Fibroblast of upper back skin (primary cell): ENCODE measurements at regions not wholly inside any gene's neighbourhood (a gene's known extent, or its start where the extent isn't known, plus 50 kb on each side); places are given as distances from the start of the nearest gene placed in this dataset.
"Not testable (repeated sequence)": the region's sequence is repeated elsewhere in the genome, so short reads cannot be mapped to it uniquely, and the experiment has no call there.

Experiments
- DNase-seq: peaks from one replicate; pipeline ENCODE4 v3.0.0-alpha.2; 2013

- no peak for DNase-seq
These were observed 121.6 kb downstream of the AGTR2 start for GRCh38 chrX:116292183-116292582.

DNA sequence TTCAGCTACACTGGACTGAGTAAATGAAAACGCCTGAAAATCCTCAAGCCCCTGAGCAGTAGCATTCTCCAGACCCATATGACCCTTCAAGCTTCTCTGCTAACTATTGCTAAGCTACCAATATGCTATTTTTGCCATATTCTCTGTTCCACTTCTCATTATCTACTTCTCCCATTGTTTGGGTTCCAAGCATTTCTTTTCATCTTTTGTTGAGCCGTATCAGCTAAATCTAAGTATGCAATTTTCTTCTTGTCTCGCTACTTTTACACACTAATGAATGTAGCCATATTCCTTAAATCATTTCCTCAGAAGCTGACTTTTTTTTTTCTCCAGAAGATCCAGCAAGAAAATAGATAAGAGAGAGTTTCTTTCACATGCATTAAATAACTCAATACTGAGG lies 128.4 kb downstream of the AGTR2 start:
- DNase-seq = no peak

DNA sequence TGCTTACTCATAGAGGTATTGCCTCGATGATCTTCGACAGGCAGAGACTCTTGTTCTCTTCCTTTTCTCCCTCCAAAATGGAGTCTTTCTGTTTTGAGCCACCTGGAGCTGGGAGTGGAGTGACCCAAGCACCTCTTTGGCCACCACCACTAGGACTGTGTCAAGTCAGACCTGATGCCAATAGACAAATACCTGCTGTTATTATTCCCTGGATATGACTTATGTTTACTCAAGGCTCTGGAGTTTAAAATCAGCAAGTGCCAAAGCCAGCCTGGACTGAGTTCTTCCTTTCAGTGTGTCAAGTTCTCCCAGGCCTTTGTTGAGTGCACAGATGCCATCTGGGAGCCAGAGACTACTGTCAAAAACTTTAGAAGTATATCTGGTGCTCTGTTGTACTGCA lies 130.2 kb upstream of the SLC6A14 start:
- no peak for DNase-seq

DNA sequence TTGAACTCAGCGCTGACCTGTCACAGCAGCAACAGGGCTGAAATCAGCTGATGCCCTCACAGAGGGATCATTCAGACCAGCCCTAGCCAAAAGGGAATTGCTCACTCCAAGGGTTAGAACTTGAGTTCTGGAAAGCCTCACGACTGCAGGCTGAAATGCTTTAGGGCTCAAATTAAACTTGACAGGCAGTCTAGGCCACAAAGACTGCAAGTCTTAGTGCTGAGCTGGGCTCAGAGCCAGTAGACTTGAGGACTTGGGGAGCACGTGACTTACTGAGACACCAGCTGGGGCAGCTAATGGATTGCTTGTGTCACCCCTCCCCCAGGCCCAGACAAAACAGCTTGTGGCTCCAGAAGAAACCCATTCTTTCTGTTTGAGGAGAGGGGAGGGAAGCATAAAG lies 119.0 kb upstream of the SLC6A14 start:
- DNase-seq = peak; percentile 66

DNA sequence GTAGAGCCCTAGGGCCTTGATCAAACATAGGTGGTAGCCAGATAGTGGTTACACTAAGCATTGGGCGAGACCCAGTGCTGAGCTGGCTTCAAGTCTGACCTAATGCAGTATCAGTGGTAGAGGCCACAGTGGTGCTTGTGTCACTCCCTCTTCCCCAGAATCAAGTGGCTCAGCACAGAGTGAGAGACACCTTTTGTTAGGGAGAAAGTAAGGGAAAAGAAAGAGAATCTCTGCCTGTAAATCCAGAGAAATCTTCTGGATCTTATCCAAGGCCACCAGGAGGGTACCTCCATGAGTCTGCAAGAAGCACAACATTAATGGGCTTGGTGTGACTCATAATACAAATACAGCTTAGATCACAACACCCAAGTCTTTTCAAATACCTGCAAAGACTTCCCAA lies 117.7 kb upstream of the SLC6A14 start:
- DNase-seq = no peak

DNA sequence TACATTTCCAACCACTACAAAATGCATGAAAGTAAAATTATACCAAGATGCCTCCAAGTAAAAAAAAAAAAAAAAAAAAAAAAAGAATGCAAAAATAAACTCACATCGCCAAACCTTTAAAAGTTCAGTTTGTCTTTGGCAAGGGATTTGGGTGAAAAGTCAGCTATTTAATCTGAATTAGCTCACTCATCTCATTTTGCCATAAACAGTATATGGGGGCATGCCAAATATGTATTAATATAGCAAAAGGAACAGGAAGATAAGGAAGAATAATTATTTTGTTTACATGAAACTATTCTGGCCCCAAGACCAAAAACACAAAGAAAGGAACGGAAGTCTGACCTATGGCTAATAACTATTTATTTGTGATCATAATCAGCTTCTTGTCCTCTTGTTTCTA lies 114.7 kb upstream of the SLC6A14 start:
- no peak for DNase-seq

DNA sequence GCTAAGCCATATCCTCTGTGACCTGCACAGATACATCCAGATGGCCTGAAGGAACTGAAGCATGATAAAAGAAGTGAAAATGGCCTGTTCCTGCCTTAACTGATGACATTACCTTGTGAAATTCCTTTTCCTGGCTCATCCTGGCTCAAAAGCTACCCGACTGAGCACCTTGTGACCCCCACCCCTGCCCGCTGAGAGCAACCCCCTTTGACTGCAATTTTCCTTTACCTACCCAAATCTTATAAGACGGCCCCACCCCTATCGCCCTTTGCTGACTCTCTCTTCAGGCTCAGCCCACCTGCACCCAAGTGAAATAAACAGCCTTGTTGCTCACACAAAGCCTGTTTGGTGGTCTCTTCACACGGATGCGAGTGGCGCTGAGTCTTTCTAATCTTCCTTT lies 104.4 kb upstream of the SLC6A14 start:
- not testable (repeated sequence) for DNase-seq

DNA sequence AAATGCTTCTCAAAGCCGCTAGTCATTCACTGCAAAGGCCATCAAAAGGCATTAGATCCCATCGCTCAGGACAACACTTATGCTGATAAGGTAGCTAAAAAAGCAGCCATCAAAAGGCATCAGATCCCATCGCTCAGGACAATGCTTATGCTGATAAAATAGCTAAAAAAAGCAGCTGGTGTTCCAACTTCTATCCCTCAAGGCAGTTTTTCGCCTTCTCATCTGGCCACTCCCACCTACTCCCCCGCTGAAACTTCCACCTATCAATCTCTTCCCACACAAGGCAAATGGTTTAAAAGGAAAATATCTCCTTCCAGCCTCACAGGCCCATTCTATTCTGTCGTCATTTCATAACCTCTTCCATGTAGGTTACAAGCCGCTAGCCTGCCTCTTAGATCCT lies 101.6 kb upstream of the SLC6A14 start:
- DNase-seq = not testable (repeated sequence)

DNA sequence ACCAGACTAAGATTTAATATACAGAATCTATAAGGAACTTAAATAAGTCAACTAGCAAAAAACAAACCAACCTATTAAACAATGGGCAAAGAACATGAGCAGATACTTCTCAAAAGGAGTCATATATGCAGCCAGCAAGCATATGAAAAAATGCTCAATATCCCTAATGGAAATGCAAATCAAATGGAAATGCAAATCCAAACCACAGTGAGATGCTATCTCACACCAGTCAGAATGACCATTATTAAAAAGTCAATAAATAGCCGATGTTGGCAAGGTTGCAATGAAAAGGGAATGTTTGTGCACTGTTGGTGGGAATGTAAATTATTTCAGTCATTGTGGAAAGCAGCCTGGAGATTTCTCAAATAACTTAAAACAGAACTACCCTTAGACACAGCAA lies 97.0 kb upstream of the SLC6A14 start:
- DNase-seq = no peak

- DNase-seq = no peak
These were observed 93.5 kb upstream of the SLC6A14 start for GRCh38 chrX:116342903-116343302.

DNA sequence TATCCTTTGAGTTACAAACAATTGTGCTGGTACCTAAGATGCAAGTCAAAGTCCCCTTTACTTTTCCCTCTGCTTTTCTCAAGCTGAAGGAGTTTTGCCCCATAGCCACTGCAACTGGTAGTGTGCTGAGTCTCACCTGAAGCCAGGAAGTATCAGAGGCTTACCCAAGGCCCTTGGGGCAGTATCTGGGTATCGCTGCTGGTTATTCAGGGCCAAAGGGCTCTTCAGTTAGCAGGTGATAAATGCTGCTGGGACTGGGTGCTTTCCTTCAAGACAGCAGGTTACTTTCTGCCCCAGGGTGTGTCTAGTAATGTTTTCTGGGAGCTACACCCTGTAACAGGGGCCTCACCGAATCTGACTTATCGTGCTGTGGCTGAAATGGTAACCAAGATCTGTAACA lies 90.4 kb upstream of the SLC6A14 start:
- DNase-seq = no peak

DNA sequence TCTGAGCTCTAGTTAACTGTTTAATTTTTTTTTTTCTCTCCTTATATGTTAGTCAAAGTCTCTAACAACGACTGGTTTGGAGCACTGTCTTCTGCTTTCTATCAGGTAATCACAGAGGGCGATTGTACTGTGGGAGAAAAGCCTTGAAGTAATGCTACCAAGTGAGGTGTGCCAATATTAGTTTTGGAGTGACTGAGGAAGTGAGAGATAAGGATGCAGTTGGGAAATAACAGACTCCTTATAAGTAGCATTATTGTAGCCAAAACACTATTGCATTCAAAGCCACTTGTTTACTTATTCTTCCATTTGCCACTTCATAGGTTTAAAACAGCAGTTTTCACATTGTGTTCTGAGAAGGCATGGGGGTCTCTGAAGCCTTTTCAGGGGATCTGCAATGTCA lies 79.1 kb upstream of the SLC6A14 start:
- no peak for DNase-seq

DNA sequence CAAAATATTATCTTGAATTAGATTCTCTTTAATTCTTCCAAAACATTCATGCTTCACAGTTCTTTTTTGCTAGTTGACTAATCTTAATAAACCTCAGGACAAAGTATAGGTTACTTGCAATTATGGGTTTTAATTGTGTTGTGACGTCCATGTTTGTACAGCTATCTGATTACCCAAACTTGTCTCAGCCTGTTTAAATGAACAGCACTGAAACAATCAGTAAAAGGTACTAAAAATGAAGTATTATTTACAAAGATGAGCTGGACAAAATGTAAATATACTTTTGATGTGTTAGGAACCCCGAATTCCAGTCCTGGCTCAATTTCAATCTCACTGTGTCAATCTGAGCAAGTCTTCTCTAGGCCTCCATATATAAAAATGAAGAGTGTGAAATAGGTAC lies 57.4 kb upstream of the SLC6A14 start:
- no peak for DNase-seq

- DNase-seq = peak; percentile 72
These were observed 56.6 kb upstream of the SLC6A14 start for GRCh38 chrX:116379854-116380253.

- peak; percentile 48 for DNase-seq
These were observed 51.9 kb upstream of the SLC6A14 start for GRCh38 chrX:116384406-116384954.
